Stimulated activated memory B cell treated with anti-CD40 and anti-IgM and Interleukin-4, amounts not matched to agents 10 μg/mL and 1 μg/mL and 100 μg/mL, for 72 hours (primary cell): ENCODE measurements at regions not wholly inside any gene's neighbourhood (a gene's known extent, or its start where the extent isn't known, plus 50 kb on each side); places are given as distances from the start of the nearest gene placed in this dataset.

Source experiments
- ATAC-seq: fragments of 150-1000 bp; cut with Tn5 transposase; 2 replicates; pipeline ENCODE4 v1.10.0; 2021
- H3K27ac Mint-ChIP-seq: one replicate; pipeline ENCODE4 v1.8.0; 2022; ENCODE audit warnings: mild to moderate bottlenecking, mixed read lengths
- H3K27me3 Mint-ChIP-seq: one replicate; pipeline ENCODE4 v1.8.0; 2022; ENCODE audit warnings: mixed read lengths
- H3K36me3 Mint-ChIP-seq: one replicate; pipeline ENCODE4 v1.8.0; 2022; ENCODE audit warnings: mixed read lengths
- H3K4me1 Mint-ChIP-seq: one replicate; pipeline ENCODE4 v1.8.0; 2022; ENCODE audit warnings: mixed read lengths
- H3K4me3 Mint-ChIP-seq: one replicate; pipeline ENCODE4 v1.8.0; 2022; ENCODE audit warnings: mild to moderate bottlenecking, moderate library complexity, mixed read lengths
- H3K9me3 Mint-ChIP-seq: one replicate; pipeline ENCODE4 v1.8.0; 2022; ENCODE audit warnings: mixed read lengths

DNA sequence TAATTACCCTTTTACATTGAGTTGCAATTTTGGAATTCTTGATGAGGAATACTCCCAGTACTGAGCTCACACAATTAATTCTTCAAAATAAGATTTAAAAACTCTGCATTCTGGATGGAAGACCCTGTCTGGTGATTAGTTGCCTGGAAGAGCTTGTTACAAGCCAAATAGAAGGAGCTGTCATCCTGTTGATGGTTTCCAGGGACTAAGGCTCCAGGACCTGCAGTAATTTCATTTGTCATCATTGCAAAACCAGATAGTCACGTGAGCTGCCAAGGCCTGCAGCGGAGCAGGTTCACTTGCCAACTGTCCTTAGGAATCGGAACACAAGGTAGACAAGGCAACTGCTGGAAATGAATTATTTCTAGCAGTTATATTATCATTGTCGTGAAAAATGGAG lies 597.7 kb downstream of the CCDC171 start:
- H3K4me3 Mint-ChIP-seq, result no peak overlapping the region
- no peak for ATAC-seq
- H3K9me3 Mint-ChIP-seq, result peaks cover 13% of the 10 kb centered on the region
- H3K27ac Mint-ChIP-seq, result no peak overlapping the region
- peaks cover 4% of the 10 kb centered on the region for H3K27me3 Mint-ChIP-seq
- H3K36me3 Mint-ChIP-seq, result no peaks in the 10 kb centered on the region
- H3K4me1 Mint-ChIP-seq, result no peaks in the 10 kb centered on the region

DNA sequence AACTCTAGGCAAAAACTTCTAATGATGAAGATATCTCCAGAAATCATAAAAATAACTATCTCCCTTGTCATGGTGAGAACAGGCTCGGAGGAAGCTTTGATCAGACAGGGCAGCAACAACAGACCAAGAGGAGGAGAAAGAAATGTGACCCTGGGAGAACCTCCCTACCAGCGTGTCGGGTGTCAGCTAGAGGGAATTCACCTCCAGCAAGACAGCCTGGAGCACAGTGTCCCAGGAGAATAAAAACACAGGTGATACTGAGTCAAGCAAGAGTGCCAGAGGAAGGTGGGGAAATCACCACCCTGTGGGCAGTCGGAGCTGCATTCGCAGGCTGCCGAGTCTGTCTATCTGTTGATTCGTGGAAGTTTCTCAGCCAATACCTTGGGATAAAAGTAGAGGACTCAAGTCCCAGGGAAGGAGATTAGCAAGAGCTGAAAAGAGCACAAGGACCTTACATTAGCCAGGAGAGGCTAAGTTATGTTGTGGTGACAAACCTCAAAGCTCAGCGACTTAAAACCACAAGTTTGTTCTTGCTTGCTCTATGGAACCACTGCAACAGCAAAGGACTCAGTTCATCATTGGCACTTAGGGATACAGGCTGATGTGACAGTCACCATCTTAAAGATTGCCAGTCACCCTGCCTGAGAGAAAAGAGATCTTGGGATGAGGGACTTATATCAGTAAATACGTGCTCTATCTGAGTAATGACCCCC lies 598.3 kb downstream of the CCDC171 start:
- H3K27ac Mint-ChIP-seq, result no peak overlapping the region
- peaks cover 12% of the 10 kb centered on the region for H3K9me3 Mint-ChIP-seq
- ATAC-seq, result no peak

DNA sequence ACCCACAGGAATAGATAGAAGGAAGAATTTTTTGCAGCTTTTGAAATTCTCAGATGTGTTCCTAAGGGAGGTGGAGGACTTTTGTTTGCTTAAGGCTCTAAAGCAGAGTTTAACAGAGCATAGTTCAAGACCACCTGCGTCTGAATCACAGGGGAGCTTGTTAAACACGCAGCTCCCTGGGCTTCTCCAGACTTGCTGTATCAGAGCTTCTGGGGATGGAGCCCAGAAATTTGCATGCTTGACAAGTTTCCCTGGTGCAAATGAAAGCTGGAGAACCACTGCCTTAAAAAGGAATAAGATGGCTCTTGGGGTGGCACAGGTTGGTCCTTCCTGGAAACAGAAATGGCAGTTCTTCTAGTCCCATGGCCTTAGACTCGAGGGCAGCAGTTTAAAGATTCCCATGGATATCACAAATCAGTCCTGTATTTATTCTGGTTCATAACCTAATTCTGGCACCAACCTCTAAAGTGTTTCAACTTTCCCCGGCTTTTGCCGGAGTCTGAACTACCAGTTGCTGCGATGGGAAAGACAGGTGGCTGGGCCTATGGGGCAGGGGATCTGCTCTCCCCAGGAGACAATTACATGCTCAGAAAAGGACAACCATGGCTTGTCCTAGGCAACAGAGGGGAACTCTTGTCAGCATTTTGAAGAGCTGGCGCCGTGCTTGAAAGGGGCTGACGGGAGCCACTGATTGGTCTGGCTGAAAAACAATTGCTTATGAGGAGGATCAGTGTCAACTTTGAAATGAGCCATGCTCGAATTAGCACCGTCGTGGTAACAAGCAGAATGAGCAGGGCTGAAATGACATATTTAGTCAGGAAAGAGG lies 599.6 kb downstream of the CCDC171 start:
- no peak for ATAC-seq
- H3K4me1 Mint-ChIP-seq, result no peaks in the 10 kb centered on the region

More for the DNA sequence above, 598.3 kb downstream of the CCDC171 start:
- Mint-ChIP-seq H3K36me3 (no peaks in the 10 kb centered on the region), H3K4me3 (no peak overlapping the region), H3K27me3 (peaks cover 10% of the 10 kb centered on the region), H3K4me1 (no peaks in the 10 kb centered on the region)

DNA sequence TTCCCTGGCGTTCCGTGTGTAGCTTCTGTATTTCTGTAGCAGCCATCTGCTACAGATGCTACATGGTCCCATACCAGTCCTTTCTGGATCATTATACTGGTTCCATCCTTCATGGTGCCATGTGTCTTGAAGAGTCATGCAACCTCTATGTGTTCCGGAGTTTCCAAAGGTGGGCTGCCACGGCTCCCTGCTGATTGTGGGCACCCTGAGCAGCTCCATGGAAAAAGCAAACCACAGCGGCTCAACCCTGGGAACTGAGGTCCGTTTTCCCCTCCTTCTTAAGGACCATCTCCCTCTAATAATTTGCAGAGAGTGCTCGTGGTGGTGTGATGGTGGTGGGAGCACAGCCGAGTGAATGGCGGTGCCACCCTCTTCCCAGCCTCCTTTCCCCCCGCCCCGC lies 600.4 kb downstream of the CCDC171 start:
- peaks cover 10% of the 10 kb centered on the region for H3K27me3 Mint-ChIP-seq
- H3K4me1 Mint-ChIP-seq, result no peaks in the 10 kb centered on the region
- H3K9me3 Mint-ChIP-seq, result peaks cover 9% of the 10 kb centered on the region
- H3K27ac Mint-ChIP-seq, result no peak overlapping the region
- H3K4me3 Mint-ChIP-seq, result no peak overlapping the region
- no peaks in the 10 kb centered on the region for H3K36me3 Mint-ChIP-seq
- no peak for ATAC-seq

More for the DNA sequence above, 599.6 kb downstream of the CCDC171 start:
- no peak overlapping the region for H3K27ac Mint-ChIP-seq
- H3K36me3 Mint-ChIP-seq, result no peaks in the 10 kb centered on the region
- peaks cover 9% of the 10 kb centered on the region for H3K9me3 Mint-ChIP-seq
- H3K4me3 Mint-ChIP-seq, result no peak overlapping the region
- H3K27me3 Mint-ChIP-seq, result peaks cover 10% of the 10 kb centered on the region

DNA sequence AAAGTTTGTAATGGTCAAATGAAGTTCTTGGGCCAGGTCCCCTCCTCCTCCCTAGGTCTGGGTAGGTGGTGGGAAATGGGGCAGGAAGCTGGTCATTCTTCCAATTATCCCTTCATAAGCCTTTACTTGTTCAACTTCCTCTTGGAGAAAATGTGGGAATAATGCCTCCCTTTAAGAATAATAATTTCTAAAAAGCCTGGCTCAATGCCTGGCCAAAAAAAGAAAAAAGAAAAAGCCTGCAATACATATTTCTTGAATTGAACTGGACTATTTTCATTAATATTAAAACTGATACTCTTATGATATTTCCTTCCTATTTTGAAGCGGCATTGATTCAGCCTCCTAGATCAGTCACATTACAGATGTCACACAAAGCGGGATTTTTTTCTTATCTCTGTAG lies 600.9 kb downstream of the CCDC171 start:
- H3K27ac Mint-ChIP-seq, result no peak overlapping the region
- peaks cover 10% of the 10 kb centered on the region for H3K27me3 Mint-ChIP-seq
- no peaks in the 10 kb centered on the region for H3K36me3 Mint-ChIP-seq
- peaks cover 9% of the 10 kb centered on the region for H3K9me3 Mint-ChIP-seq
- H3K4me1 Mint-ChIP-seq, result no peaks in the 10 kb centered on the region
- ATAC-seq, result no peak
- no peak overlapping the region for H3K4me3 Mint-ChIP-seq

DNA sequence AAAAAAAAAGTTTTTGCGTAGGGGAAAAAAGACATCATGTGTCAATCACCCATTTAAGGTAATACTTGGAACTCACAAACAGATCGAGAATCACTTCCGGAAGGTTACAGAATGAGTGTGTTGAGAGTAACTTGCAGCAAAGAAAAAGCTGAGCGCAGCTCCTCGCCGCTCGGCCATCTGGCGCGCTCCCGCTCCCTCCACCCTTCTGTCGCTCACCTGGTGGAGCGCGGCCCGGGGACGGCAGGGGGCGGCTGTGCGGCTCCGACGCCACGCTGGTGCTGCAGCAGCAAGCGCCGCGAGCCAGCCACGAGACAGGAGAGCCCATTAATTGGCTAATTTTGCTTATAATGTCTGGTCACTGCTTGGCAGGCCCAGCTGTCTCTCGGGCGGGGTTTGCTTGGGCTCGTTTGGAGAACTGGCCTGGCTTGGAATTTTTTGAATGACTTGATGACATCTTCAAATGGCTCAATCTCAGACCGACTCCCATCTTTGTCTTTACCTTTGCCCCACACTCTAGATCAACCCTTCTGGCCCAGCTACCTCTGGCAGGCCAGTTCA lies 601.8 kb downstream of the CCDC171 start:
- no peak overlapping the region for H3K27ac Mint-ChIP-seq
- peak; percentile 27 for ATAC-seq
- H3K27me3 Mint-ChIP-seq, result peaks cover 10% of the 10 kb centered on the region
- no peaks in the 10 kb centered on the region for H3K4me1 Mint-ChIP-seq
- peaks cover 3% of the 10 kb centered on the region for H3K9me3 Mint-ChIP-seq
- no peak overlapping the region for H3K4me3 Mint-ChIP-seq
- no peaks in the 10 kb centered on the region for H3K36me3 Mint-ChIP-seq

DNA sequence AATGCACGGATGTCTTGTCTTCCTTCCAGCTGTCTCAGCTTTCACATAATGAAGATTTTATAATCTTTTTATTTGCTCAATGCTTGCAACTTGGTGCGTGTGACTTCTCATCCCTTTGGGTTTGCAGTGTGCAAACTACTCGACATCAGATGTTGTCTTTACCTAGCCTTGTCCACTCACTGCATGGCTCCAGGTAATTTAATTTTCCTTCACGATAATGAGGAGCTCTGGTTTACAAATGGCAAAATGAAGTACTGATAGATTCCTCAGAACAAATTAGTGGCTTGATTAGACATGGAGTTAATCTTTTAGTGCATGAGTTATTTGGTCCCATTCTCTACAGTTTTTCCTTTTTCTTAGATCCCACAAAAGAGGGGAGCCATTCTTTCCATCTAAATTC lies 603.0 kb downstream of the CCDC171 start:
- ATAC-seq, result no peak
- Mint-ChIP-seq H3K9me3 (no peaks in the 10 kb centered on the region), H3K27ac (no peak overlapping the region), H3K27me3 (peaks cover 10% of the 10 kb centered on the region), H3K4me3 (no peak overlapping the region), H3K4me1 (no peaks in the 10 kb centered on the region), H3K36me3 (no peaks in the 10 kb centered on the region)

DNA sequence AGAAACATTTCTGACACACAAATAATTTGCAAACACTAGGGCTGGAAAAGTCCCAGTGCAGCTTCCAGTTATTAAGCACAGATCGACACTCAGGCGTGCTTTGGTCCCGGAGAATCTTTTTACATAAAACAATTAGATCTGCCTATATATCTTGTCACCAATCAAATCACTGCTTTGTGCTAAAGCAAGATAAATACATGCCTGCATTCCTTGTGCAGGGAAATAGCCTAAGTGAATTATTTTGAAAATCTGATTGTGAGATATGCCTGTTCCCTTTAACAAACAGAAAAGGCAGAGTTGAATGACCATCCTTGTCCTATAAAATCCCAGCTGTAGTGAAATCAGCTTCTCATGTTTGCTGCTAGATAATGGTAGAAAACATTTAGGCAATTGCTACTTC lies 604.4 kb downstream of the CCDC171 start:
- H3K4me1 Mint-ChIP-seq, result no peaks in the 10 kb centered on the region
- no peaks in the 10 kb centered on the region for H3K36me3 Mint-ChIP-seq
- peaks cover 4% of the 10 kb centered on the region for H3K9me3 Mint-ChIP-seq
- no peak for ATAC-seq
- H3K4me3 Mint-ChIP-seq, result no peak overlapping the region
- no peak overlapping the region for H3K27ac Mint-ChIP-seq
- H3K27me3 Mint-ChIP-seq, result peaks cover 10% of the 10 kb centered on the region

DNA sequence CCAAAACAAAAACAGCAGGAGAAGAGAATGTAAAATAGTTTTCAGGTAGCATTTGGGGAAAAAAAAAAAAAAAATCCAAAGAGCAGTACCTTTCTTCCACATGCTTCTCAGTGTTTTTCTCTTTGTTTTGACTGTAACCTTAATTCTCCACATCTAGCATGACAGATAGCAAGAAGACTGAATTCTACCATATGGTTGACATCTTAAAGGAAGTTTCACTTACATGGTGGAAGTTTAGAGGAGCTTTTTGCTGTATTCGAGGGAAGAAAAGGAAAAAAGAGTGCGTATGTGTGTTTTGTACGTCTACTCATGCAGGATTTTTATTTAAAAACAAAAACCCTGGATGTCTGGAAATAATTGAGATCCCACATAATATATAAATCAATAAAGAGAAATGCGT lies 604.8 kb downstream of the CCDC171 start:
- Mint-ChIP-seq H3K36me3 (no peaks in the 10 kb centered on the region), H3K27me3 (peaks cover 10% of the 10 kb centered on the region), H3K27ac (no peak overlapping the region), H3K9me3 (peaks cover 6% of the 10 kb centered on the region), H3K4me3 (no peak overlapping the region), H3K4me1 (no peaks in the 10 kb centered on the region)
- no peak for ATAC-seq

DNA sequence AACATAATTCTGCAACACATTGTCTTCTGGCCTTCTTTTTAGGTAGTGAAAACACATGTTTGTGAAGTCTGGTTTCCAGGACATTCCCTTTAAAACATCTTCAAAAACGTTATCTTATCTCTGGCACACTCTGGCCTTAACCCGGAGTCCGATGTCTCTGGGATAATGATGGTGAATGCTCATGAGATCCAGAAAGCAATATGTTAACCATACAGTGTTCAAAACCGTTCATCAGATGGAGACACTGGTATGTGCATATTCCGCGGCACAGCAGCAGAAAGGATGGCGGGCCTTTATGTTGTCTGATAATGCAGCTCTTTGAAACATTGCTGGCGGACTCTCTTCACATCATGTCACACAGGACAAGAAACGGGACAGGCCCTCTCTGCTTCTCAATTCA lies 605.2 kb downstream of the CCDC171 start:
- peaks cover 11% of the 10 kb centered on the region for H3K9me3 Mint-ChIP-seq
- no peaks in the 10 kb centered on the region for H3K36me3 Mint-ChIP-seq
- no peaks in the 10 kb centered on the region for H3K4me1 Mint-ChIP-seq
- no peak overlapping the region for H3K4me3 Mint-ChIP-seq
- H3K27ac Mint-ChIP-seq, result no peak overlapping the region
- H3K27me3 Mint-ChIP-seq, result peaks cover 10% of the 10 kb centered on the region
- no peak for ATAC-seq

DNA sequence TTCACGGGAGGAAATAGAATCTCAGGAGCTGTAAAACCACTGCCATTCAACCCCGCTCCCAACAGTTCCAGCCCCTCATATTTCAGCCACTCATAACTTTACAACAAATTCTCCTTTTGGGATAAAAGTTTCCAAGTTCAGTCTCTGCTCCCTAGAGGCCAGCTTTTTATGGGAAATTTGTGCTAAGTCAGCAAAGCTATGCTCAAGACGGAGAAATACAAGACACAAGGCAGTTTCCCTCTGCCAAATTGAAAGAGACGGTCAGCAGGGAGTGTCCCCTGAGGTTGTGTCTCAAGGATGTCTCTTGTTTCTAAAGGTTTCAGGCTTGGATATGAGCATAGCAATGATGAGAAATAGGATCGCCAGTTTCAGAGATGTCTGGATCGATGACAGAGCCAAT lies 608.6 kb downstream of the CCDC171 start:
- Mint-ChIP-seq H3K9me3 (peaks cover 11% of the 10 kb centered on the region), H3K4me3 (no peak overlapping the region), H3K4me1 (no peaks in the 10 kb centered on the region), H3K27ac (no peak overlapping the region), H3K27me3 (no peaks in the 10 kb centered on the region), H3K36me3 (no peaks in the 10 kb centered on the region)
- no peak for ATAC-seq

DNA sequence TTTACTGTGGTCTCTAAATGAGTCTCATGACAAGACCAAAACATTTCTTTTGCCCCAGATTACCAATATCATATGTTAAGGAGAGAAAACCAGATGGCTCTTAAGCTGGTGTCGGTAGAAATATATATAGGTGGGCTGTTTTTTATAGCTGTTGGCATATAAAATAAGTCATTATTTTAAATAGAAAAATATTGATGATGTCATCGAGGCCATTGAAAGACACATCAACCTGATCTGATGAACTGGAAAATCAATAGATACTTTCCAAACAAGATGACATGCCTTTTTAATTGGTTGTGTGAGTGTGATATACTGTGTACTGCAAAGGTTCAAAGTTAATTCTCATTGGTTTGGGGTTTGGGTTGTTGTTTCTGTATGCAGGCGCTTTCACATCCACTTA lies 617.3 kb downstream of the CCDC171 start:
- ATAC-seq, result no peak
- Mint-ChIP-seq H3K4me1 (no peaks in the 10 kb centered on the region), H3K27me3 (no peaks in the 10 kb centered on the region), H3K27ac (no peak overlapping the region), H3K4me3 (no peak overlapping the region), H3K9me3 (no peaks in the 10 kb centered on the region), H3K36me3 (no peaks in the 10 kb centered on the region)

DNA sequence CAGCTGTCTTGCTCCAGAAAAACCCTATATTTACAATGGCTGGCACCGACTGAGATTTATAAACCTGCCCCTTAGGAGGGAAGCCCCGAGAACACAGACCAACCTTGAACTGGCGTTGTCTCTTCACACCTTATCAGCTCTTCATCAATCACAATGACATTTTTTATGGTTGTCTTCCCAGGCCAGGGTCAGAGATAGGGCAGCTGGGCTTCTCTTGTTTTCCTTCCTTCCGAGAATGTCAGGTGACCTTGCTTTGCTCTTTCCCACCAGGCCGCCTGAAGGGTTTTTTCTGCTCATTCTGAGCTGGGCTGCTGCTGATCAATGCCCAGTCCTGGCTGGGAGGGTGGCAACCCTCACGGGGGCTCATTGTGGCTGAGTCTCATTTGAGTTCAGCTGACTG lies 619.1 kb downstream of the CCDC171 start:
- Mint-ChIP-seq H3K4me1 (no peaks in the 10 kb centered on the region), H3K27ac (no peak overlapping the region)
- peak; percentile 12 for ATAC-seq

DNA sequence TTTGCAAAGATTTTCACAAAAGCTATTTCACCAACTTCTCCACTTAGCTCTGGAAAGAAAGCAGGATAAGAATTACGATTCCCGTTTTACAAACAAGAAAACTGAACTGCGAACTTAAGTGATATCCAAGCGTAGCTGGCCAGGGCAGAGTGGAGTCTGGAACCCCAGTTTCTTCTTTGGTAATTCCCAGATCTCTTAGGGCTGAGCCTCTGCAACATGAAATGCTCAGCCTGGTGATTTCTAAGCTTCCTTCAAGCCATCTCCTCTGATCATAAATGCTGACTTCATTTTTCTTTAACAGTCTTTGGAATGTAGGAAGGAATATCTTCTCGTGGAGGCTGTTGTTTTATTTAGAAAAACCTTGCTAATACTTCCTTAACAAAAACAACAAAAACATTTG lies 620.0 kb downstream of the CCDC171 start:
- Mint-ChIP-seq H3K36me3 (no peaks in the 10 kb centered on the region), H3K4me1 (no peaks in the 10 kb centered on the region), H3K27ac (no peak overlapping the region), H3K27me3 (no peaks in the 10 kb centered on the region), H3K9me3 (no peaks in the 10 kb centered on the region), H3K4me3 (no peak overlapping the region)
- no peak for ATAC-seq

More for the DNA sequence above, 619.1 kb downstream of the CCDC171 start:
- Mint-ChIP-seq H3K27me3 (no peaks in the 10 kb centered on the region), H3K9me3 (no peaks in the 10 kb centered on the region), H3K4me3 (no peak overlapping the region), H3K36me3 (no peaks in the 10 kb centered on the region)

DNA sequence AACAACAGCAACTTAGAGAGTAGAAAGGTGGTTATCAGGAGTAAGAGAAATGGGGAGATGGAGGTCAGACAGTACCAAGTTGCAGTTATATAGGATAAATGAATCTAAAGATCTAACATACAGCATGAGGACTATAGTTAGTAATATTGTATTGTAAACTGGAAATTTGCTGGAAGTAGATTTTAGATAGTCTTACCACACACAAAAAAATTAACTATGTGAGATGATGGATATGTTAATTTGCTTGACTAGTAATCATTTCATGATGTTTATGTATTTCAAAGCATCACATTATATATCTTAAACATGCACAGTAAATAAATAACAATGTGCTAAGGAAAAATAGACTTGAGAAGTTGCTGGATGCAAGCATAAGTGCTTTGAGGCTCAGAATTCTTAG lies 622.1 kb downstream of the CCDC171 start:
- H3K36me3 Mint-ChIP-seq, result no peaks in the 10 kb centered on the region
- no peak overlapping the region for H3K4me3 Mint-ChIP-seq
- no peaks in the 10 kb centered on the region for H3K27me3 Mint-ChIP-seq
- H3K27ac Mint-ChIP-seq, result no peak overlapping the region
- ATAC-seq, result no peak
- no peaks in the 10 kb centered on the region for H3K9me3 Mint-ChIP-seq
- no peaks in the 10 kb centered on the region for H3K4me1 Mint-ChIP-seq

DNA sequence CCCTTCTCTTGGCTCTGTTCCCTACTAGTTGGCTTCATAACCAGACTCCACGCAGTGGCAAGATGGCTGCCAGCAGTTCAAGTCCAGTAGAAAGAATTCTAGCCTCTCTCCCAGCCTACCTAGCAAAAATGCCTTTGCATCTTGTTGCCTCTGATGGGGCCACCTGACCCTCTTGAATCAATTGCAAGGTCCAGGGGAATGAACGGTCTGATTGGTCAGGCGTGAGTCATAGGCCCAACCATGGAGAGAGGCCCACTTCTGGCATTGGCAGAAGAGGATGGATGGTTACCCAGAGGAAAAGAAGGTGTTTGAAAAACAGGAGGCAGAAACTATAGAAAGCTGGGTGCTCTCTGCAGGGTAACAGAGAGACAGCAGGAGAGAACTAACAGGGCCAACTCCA lies 622.6 kb downstream of the CCDC171 start:
- no peak overlapping the region for H3K4me3 Mint-ChIP-seq
- no peak overlapping the region for H3K27ac Mint-ChIP-seq
- H3K36me3 Mint-ChIP-seq, result no peaks in the 10 kb centered on the region
- no peaks in the 10 kb centered on the region for H3K4me1 Mint-ChIP-seq
- no peak for ATAC-seq
- H3K27me3 Mint-ChIP-seq, result no peaks in the 10 kb centered on the region
- no peaks in the 10 kb centered on the region for H3K9me3 Mint-ChIP-seq
